SHP77 treated with DMSO at 0.1 percent for 48 hours (cell line): ENCODE measurements at regions not wholly inside any gene's neighbourhood (a gene's known extent, or its start where the extent isn't known, plus 50 kb on each side); places are given as distances from the start of the nearest gene placed in this dataset.

Experiments used
- DNase-seq: peaks from one replicate; lab custom pipeline; 2025; lab: John Stamatoyannopoulos, UW

DNA sequence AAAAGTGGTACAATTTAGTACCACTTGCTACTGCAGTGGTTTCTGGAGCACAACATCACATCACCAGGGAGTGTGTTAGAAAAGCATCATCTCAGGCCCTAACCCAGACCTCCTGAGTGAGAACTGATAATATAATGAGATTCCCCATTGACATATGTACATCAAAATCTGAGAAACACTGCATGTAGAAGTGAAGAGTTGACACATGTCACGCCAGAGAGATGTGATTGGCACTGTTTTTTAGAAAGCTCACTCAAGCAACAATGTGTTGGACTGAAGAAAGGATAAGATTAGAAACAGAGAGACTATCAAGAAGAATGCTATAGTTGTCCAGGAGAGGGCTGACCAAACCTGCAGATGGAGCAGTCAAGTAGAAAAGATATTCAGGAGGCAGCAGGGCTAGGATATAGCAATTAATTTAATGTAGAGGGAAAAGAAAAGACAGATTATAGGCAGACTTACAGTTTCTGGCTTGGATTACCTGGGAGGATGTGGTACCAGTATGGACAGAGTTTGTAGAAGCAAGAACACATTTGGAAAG, 324.4 kb upstream of the ADAMTSL1 start:
- DNase-seq: no peak

GRCh38 chr9:18154661-18155060, 319.3 kb upstream of the ADAMTSL1 start:
- DNase-seq: no peak

DNA sequence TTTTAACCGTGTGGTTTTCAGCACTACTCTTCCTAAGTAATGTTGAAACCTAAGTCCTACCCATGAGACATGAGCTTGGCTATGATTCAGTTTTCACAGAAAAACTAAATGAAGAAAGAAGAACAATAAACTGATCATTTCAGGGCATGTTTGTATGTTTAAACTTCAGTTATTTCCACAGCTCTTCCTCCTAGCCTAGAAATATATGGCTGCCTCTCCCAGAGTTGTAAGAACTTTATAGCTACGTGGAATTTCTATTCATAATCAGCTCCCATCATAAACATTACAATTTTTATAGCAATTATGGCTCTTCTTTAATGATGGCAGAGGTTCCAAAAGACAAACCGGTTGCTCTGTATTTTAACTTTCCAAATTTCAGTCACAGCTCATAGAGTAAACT, 314.7 kb upstream of the ADAMTSL1 start:
- no peak for DNase-seq

DNA sequence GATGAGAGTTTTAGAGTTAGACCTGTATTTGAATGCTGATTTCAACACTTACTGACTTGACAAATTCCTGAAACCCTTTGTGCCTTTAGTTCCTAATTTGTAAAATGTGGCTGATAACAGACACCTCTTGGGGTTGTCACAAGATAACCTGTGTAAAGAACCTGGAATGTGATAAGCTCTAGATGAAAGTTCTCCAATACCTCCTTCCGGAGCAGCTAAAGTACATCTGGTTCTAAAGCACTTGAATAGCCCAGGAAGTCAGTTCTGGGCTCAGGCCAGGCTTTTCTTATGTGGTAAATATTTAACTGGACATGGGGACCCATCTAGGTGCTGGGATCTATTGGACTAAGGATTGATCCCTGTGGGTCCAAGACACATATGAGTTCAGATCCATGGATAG, 310.8 kb upstream of the ADAMTSL1 start:
- no peak for DNase-seq

DNA sequence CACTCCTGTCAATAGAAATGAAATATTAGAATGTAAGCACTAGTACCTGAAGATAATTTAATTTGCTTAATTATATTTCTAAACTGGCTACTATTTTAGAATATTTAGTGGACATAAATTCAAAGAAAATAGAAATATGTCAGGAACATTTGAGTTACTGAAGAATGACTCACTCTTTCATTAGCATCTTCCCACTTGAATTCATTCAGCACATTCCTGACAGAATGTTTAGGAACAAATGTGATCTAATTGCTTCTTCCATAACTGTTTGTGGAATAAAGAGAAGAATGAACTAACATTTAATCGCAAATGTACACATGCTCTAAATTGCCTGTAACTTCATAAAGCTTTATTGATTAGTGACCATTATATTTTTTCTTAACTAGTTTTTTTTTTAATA, 306.2 kb upstream of the ADAMTSL1 start:
- no peak for DNase-seq

- DNase-seq: no peak
Measured at GRCh38 chr9:18173923-18174322, 300.0 kb upstream of the ADAMTSL1 start.

- no peak for DNase-seq
Measured at GRCh38 chr9:18182636-18183035, 291.3 kb upstream of the ADAMTSL1 start.

DNA sequence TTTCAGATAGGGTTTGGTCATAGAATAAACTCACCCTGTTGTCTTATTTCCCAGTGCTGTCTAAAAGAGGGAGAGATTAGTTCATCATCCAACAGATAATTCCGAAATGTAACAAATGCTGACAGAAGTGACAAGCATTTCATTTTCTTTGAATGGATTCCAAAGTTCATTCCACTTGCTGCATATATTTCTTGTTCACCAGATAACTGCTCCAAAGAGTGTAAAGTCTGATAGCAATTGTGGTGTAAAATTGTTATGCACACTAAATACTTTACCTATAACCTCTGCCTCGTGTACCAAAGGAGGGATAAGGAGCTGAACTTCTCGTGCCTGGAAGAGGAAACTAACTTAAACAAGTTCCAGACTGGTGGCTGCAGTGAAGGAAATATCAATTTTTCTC, 290.0 kb upstream of the ADAMTSL1 start:
- no peak for DNase-seq

DNA sequence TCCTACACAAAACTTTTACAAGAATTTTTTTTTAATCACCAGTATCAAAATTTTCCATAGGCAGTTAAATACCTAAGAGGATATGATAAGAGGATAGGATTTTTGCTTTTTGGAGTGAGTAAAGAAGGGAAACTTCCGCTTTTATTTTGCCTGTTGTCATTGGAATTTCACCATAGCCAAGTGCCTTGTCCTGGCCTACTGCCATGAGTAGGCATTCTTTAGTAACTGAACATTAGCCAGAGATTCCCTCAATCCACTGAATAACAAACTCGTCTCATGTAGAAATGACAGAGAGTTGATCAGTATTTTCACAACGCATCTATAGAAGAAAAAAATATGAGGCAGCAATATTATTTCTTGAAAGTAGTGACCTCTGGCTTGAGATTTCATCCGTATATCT, 289.6 kb upstream of the ADAMTSL1 start:
- no peak for DNase-seq

GRCh38 chr9:18185196-18185595, 288.8 kb upstream of the ADAMTSL1 start:
- DNase-seq: no peak

- no peak for DNase-seq
Measured at GRCh38 chr9:18188971-18189370, 285.0 kb upstream of the ADAMTSL1 start.

GRCh38 chr9:18189871-18190670, 283.9 kb upstream of the ADAMTSL1 start:
- DNase-seq: no peak

DNA sequence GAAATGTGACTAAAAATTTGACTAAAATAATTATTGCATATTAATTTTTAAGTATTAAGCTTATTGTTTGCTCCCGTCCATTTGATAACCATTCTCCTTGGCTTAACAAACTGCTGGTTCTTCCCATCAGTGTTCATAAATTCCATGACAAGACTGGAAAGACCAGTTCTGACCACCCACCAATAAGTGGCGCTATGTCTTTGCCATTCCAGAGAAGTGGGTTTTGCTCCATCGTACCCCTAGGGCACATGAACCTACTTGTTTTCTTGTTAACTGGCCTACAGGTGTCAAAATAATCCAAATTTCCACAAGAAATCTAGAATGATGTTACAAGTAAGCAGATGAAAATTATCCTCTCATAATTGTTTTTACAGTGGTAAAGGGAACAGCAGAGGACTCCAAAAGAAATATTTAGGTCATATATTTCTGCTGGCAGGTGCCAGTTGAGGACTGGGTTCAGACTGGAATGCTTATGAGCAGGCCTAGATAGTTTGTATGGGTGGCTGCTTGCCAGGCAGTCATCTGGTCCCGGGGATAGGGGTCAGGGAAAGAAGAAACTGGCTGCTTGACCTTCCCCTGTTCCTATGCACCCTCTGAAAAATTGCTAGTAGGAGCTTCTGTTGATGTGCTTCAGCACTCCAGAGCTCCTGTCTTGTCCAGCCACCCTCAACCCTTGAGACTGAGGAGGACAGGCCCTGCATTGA, 283.1 kb upstream of the ADAMTSL1 start:
- DNase-seq: no peak

- no peak for DNase-seq
Measured at GRCh38 chr9:18194316-18194715, 279.6 kb upstream of the ADAMTSL1 start.

DNA sequence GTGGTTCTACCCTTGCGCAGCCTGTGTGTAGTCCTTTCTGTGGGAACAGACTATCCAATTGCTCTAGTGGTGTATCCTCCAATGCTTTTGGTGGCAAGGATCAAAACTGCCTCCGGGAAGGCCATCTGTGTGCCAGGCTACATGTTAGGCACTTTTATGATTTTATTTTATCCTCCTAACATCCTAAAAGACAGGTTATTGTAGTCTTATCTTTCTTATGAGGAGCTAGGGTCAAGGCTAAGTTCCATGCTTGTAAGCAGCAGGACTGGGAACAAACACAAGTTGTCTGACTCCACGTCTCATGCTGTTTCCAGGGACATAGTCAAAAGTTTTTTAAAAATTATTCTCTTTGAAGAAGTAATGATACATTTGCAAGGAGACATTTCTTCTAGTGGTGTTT, 278.7 kb upstream of the ADAMTSL1 start:
- no peak for DNase-seq

- no peak for DNase-seq
Measured at GRCh38 chr9:18202924-18203323, 271.0 kb upstream of the ADAMTSL1 start.

GRCh38 chr9:18207735-18208134, 266.2 kb upstream of the ADAMTSL1 start:
- DNase-seq: no peak

- no peak for DNase-seq
Measured at GRCh38 chr9:18208166-18209059, 265.5 kb upstream of the ADAMTSL1 start.

- DNase-seq: no peak
Measured at GRCh38 chr9:18215626-18216025, 258.3 kb upstream of the ADAMTSL1 start.

GRCh38 chr9:18216376-18216775, 257.6 kb upstream of the ADAMTSL1 start:
- DNase-seq: no peak

GRCh38 chr9:18228101-18228500, 245.9 kb upstream of the ADAMTSL1 start:
- DNase-seq: no peak

DNA sequence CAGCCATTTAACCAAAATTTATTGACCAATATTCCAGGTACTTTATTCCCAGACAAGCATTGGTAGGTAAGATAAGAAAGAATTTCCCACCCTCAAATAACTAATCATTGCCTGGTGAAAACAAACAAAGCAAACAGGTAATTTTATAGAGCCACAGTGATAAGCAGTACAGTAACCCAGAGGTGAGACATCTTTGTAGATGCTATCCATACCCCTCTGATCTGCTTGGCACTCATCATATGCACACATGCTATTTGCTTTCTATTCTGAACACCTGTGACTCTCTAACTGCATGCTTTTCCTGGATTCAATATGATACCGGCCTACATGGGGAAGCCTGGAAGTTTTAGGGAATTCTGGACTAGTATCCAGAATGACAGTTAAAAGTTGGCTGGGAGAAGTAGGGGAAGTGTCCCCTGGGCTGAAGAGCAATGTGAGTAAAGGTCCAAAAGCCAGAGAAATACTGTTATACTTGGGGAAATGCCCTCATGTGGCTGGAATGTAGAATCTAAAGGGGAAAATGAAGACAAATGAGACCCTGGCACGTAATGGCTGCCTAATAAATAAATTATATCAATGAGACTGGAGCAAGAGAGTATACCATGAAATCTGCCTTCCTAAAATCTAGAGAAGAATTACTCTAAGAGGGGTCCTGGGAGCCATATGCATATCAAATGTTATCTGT, 243.8 kb upstream of the ADAMTSL1 start:
- no peak for DNase-seq
